Activated effector memory CD4-positive, alpha-beta T cell treated with anti-CD3 and anti-CD28 coated beads, Interleukin-2, amount 50 U/mL, for 16 hours (primary cell): ENCODE measurements at regions not wholly inside any gene's neighbourhood (a gene's known extent, or its start where the extent isn't known, plus 50 kb on each side); places are given as distances from the start of the nearest gene placed in this dataset.

Source experiments
- DNase-seq: peaks from one replicate; pipeline ENCODE4 v3.0.0-alpha.2; 2020

DNA sequence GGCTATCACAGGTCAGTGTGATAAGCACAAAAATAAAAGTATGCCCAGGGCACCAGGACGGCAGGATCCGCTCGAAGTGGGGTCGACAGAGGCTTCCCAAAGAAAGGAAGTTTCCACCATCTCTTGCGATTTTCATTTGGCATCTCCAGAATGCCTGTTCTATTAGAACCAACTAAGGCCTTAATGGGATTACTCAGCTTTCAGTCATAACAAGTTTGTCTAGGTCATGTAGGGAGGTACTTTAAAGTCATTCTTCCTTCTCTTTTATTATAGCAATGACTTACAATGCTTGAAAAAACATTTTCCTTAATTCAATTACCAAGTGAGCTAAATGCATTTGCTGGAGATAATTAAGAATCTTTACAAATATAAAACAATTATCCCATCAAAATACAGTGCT, 83.6 kb upstream of the DIO3 start:
- no peak for DNase-seq

DNA sequence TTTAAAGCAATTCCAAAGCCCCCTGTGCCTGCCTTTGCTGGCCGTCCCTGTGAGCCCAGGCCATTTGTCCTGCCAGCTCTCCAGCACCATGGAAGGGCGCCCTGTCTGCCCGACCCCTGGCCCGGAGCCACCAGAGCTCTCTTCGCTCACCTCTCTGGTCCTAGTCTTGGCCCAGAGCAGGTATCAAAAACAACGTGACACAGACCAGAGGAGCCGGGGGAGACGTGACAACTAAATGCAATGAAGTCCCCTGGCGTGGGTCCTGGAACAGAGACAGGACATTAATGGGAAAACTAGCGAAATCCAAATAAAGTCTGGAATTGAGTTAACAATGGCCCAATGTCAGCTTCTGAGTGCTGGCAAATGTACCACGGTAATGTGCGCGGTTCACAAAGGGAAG, 83.2 kb upstream of the DIO3 start:
- peak; percentile 24 for DNase-seq

DNA sequence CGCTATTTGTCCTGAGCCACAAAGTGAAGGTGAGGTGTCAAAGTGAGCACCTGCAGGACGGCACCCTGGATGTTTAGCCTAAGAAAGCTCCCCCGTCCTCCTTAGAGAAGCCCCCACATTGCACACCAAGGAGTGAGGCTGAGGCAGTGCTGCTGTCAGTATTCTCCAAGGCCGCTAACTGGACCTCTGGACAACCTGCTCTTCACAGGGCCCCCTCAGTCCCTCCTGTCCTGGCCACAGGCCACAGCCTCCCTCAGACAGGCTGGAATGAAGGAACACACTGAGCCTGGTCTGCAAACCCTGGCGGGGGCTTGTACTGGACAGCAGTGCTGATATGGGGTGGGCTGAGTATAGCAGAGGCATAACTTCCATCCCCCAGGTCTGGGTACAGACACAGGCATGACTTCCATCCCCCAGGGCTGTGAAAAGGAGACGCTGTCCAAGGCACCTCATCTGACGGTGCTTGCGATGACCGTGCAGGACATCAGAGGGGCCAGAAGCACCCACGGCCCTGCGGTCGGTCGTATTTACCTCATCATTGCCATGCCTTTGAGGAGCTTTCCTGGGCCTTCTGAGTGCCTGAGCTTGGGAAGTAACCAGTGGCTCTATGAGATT, 82.4 kb upstream of the DIO3 start:
- peak; percentile 17 for DNase-seq

DNA sequence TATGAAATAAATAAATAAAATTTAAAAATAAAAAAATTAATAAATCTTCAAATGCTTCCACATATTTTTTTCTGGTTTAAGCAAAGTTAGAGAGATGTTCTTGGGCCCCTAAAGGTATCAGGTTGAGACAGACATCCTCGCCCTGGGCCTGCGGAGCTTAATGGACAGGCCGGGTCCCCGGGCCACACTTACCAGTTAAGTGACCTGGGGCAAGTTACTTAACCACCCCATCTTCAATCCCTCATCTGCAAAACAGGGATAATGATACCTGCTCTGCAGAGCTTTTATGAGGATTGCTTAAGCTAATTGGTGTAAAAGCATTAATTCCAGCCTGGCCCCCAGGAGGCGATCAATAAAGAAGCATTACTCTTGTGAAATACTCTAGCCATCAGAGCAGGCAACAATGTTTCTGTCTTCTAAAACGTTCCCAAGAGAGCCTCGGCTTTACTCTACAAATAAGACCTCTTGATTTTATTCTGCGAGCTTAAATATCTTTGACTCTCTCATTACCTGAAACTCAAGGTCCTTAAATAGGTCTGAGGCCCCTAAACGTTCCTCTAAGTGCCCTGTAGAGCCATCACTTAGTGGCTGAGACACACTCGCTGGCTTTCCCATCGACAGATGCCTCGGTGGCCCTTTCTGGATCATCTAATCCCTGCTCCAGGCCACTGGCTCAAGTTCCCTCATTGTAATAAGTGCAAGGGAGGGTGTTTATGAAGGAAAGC, 81.1 kb upstream of the DIO3 start:
- peak; percentile 46 for DNase-seq

DNA sequence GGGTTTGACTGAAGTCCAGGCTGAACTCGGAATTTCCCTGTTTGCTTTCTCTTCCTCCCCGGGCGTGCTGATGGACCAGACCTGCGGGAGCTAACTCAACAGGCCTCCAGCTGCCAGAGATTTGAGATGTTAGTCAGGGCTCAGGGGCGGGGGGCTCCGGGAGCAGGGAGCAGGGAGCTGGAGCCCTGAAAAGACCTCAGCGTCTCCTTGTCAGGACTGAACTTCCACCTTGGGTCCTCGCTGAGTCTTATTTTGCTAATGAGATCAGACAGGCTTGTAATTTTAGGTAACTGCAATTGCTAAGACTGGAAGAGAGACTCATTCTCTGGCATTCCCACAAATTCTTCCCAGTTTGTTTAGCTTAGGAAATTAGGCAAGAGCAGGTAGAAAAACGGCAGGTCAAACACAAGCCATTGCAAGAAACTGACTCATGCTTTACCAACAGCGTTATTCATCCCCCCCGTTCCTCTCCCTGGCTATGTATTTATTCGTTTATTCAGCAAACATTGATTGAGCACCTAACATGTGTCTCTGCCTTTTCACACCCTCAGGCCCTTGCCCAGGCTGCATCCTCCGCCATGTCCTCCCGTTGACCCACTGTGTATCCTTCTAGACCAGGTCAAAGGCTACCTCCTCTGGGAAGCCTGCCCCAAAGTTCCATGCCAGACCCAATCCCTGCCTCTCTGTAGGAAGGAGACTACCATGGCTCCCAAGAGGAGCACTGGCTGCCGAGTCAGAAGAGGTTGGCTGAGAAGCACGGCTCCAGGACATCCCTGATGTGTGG, 80.4 kb upstream of the DIO3 start:
- DNase-seq = peak; percentile 49

DNA sequence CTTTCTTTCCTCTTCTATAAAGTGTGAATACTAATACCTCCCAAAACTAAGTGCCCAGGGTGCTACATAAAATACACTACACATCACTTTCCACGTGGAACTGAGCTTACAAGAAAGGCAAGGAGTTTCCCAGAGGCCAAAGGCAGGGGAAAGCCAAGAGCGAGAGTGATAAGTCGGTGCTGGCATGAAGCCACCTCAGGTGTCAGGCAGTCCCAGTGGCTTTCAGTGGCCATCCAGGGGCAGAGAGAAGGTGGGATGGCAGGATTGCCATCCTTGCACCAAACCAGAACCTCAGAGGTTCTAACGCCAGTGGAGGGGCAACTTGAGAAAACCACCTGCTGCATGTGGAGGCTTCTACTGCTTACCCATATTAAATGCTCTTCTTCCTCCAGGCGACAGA, 79.7 kb upstream of the DIO3 start:
- no peak for DNase-seq

DNA sequence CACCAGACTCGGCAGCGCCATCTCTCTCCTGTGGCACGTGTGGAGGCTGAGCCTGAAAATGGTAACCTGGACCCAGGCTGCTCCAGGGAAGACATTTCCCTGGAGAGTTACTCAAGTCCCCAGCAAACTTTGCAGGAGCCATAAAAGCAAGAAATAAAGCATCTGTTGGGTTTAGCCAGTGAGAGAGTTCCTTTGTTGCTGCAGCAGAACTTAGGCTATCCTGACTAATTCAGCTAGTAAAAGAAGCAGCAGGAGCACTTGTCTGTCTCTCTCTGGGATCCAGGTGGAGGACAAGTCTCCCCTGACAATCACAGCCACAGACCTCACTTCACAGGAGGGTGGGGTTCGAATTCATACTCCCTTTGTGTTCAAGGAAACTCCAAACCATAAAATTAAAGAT, 79.2 kb upstream of the DIO3 start:
- DNase-seq = no peak

DNA sequence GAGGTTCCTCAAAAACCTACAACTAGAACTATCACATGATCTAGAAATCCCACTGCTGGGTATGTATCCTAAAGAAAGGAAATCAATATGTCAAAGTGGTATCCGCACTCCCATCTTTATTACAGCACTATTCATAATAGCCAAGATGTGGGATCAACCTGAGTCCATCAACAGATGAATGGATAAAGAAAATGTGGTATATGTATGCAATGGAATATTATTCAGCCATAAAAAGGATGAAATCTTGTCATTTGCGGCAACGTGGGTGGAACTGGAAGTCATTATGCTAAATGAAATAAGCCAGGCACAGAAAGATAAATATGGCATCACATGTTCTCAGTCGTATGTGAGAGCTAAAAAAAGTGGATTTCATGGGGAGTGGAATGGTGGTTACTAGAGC, 77.5 kb upstream of the DIO3 start:
- DNase-seq = no peak

DNA sequence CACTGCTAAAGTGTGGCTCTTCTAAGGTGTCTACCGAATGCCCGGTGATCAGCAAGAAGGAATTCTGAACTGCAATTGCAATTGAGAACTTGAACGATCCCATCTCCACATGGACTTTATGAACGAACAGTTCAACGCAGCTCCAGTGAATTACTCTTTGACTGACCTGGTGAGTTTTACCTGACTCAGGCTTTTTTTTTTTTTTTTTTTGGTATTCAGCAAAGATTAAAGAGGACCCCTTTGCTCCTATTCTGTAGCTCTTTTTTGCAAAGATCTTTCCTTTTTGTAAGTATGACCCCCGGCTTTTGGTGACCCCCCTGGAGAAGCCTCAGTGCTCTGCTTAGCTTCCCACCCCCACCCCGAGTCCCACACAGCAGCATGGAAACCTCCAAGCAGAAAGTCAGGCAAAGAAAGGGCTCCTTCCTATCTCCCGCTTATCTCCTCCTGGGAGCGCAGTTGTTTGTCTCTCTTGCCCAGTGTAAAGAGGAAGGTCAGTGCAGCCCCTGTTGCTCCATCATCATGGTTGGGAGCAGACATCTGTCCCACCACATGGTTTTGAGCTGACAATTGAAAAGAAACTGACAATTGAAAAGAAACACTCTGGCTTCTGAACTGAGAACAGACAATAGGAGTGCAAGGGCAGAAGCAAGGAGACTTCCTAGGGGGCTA, 72.1 kb upstream of the DIO3 start:
- peak; percentile 4 for DNase-seq

DNA sequence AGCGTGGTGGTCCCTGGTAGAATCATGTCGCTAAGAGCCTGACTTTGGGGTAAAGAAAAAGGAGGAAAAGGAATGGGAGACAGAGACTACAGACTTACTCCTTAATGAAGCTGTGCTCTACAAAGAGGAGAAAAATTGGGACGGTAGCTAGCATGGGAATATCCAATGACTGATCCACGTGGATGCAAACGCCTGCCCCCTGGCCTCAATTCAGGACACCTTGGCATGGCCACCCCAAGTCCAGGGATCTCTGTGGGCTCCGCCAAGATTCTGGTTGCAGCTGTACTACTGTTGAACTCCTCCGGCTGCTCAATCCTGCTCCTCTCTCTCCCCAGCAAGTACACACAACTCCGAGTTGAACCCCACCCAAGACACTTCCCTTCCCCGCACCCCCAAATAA, 70.5 kb upstream of the DIO3 start:
- peak; percentile 19 for DNase-seq

DNA sequence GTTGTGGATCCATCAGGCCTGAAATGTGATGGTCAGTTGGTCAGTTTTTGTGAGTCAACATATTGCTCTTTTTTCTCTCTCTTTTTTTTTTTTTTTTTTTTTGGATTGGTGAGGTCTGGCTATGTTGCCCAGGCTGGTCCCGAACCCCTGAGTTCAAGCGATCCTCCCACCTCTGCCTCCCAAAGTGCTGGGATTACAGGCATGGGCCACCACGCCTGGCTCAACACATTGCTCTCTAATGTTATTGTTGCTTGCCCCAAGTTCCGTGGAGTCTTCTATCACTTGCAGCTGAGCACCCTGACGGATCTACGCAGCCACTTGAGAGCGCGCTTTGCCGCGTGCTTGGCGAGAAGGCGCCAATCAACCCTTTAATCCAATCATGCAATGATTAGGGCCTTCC, 69.5 kb upstream of the DIO3 start:
- DNase-seq = peak; percentile 19

DNA sequence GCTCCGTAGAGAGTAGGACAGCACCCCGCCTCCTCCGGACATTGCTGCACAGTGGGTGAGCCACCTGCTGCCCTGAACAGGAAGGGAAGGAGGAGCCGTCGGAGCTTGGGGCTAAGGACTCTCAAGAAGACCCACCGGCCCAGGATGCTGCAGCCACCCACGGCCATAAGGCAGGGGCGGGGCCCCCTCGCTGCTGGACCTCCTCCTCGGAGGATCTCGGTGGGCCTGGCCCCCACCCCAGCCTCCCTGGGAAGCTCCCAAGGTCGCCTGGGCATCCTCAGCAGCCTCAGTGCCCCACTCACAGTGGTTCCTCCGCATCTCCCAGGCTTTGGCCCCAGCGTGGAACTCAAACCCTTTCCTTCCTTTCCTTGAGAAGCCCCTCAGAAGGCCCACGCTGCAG, 68.6 kb upstream of the DIO3 start:
- DNase-seq = peak; percentile 42

DNA sequence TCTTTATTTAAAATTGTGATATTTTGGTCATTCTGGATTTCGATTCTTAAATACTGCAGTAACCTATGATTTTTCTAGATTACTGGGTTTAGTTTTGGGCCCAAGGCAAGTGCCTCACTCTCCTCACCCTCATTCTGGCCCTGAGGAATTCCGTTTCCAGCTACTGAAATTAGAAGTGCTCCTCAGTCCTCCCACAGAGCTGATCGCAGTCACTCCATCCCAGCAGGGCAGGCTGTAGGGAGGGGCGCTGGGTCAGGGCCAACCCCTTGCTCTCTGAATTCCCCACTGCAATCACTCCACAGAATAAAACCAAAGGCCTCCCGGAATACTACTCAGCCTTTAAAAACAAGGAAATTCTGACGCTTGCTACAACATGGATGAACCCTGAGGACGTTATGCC, 66.5 kb upstream of the DIO3 start:
- DNase-seq = no peak

DNA sequence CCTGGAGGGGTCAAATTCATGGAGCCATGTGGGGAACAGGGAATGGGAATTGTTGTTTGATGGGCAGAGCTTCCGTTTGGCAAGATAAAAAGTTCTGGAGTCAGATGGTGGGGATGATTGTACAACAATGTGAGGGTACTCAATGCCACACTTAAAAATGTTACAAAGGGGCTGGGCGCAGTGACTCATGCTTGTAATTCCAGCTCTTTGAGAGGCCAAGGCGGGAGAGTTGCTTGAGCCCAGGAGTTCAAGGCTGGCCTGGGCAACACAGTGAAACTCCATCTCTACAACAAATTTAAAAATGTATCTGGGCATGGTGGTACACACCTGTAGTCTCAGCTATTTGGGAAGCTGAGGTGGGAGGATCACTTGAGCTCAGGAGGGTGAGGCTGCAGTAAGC, 66.0 kb upstream of the DIO3 start:
- peak; percentile 21 for DNase-seq

DNA sequence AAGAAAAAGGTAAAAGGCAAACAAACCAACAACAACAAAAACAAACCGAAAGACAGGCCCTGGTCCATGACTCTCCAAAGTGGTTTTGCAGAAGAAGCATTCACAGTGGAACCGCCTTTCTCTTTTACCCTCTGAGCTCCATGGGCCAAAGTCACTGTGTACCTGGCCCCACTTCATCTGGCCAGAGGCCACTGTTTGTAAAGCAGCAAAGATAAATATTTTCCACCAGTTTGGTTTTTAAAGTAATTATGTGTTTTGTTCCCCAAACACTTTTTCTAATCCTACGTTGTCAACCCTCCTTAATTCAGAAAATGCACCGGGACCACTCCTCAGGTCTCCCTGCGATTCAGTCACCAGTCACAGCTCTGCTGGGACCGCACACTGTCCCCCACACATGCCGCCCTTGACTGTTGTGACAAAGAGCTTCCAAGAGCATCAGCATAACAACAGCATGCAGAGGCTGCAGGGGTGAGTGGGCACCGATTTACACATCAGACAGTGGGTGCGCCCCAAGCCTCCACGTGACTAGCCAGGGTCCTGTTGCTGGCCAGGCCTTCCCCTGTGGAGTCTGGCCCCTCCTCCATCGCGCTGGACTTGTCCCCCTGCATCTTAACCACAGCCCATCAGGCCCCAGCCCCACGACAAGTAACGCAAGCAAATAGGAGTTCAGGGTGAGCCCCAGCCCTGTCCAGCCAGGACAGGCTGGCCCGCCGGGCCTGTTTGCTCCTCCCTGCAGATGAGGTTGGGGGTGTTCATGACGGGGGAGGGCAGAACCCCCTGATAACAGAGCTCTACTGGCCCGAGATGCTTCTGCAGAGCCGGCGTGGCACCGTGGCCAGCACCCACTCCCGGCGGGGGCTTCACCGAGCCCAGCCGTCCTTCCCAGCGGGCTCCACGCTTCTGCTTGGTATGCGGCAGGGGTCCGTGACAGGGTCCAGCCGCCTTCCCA, 65.2 kb upstream of the DIO3 start:
- peak; percentile 46 for DNase-seq

DNA sequence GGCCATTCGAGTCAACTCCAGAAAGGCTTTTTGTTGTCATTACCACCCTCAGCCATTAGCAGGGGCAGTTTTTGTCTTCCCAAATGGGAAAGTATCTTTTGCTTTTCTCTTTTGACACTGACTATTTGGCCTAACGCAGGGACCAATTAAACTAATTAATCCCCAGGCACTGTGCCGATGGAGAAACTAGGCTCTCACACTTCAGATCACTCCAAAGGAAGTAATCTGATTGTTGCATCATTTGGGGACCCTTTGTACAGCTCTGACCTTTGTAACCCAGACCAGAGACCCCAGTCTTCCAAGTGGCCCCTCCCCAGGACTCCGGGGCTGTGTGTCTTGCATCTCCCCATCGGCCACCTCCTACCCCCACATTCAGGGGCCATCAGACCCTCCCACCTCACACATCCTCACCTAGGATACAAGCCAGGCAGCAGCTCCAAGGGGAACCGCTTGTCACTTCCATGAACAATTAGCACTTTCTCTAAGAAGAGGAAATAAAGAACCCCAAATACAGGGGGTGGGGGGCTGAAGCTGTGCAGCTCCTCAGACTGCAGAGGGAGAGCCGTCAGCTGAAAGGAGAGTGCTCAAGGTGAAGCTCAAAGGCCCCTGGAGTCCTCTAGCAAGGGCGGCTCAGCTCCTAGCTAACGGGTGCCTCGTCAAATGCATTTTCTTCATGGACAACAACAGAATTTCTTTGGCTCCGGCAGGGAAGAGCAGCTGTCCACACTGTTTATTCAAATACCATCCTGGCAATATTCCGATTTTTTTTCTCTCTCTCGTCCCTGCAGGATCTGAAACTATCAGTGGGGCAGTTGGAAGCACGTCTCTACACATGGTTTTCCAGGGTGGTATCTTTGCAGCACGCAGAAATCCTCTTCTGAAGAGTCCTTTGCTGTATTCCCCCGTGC, 64.3 kb upstream of the DIO3 start:
- peak; percentile 25 for DNase-seq

DNA sequence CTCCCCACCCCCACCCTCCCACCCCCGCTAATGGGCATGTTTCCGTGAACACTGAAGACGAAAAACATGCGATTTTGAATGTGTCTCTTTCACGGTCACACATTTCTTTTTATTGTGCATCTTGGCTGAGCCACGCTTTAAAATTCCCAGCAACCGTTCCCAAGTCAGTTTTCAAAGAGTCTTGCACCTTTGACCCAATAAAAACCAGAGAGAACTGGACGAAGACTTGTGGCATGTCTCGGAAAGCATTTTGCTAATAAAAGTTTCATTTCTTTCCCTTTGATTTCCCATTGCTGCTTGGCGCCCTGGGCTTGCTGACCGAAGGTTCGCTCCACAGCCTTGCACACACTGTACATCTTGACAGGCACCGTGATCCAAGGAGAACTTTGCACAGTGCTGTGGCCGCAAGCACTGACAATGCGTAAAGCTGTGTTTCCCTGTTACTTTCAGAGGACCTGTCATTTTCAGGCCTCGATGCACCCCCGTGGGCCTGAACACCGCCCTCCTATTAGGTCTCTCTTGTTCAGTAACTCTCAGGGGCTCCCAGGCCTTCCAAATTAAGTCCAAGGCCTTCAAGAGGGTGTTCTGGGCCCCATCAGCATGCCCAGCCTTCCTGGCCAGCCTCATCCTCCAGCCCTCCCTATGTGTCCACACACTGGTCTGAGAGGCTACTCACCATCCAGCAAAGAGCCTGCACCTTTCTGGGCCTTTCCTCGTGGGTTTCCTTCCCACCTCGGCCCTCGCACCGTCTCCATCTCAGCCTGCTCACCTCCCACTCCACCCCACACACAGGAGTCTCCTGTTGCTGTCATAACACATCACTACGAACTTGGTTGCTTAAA, 63.4 kb upstream of the DIO3 start:
- peak; percentile 44 for DNase-seq

DNA sequence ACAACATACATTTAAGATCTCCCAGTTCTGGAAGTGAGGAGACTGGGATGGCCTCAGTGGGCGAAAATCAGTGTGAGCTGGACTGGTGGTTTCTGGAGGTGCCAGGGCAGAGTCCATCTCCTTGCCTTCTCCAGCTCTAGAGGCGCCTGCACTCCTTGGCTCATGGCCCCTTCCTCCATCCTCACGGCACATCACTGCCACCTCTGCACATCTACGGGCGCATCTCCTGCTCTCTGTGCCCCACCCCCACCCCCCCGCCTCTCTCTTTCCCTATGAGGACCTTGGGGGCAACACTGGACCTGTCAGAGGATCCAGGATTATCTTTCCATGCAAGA, 62.8 kb upstream of the DIO3 start:
- DNase-seq = peak; percentile 19

DNA sequence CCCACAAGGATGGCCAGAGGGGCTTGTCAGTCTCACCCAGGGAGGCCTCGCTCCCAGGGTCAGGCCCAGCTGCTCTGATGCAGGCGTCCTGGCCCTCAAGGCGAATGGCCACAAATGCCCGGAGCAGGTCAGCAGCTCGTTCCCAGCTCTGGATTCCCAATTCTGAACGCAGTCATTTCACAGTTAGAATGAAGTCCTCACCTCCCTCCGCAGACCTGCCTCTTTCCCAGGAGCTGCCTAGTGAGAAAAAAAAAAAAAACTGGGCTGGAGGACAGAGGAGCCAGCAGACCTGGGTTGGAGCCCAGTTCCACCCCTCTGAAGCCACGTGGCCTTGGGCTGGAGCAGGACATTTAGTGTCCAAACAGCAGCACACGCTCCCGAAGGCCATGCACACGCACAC, 62.2 kb upstream of the DIO3 start:
- DNase-seq = peak; percentile 19

DNA sequence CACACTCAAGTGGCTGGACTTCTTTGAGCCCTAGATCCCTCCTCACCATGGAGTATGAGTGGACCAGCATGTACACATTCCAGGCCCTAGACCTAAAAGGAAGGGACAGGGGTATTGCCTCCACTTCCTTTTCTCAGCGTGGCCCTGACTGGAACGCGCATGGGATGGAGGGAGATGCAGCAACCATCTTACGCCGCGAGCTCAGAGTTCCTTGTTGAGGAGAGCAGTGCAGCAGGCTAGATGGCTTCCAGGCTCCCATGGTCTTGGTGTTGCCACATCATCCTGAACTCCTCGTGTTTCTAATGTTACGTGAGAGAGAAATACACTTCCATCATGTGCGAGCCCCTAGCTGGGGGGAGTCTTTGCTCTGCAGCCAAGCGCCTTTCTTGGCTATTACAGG, 61.8 kb upstream of the DIO3 start:
- DNase-seq = peak; percentile 39

DNA sequence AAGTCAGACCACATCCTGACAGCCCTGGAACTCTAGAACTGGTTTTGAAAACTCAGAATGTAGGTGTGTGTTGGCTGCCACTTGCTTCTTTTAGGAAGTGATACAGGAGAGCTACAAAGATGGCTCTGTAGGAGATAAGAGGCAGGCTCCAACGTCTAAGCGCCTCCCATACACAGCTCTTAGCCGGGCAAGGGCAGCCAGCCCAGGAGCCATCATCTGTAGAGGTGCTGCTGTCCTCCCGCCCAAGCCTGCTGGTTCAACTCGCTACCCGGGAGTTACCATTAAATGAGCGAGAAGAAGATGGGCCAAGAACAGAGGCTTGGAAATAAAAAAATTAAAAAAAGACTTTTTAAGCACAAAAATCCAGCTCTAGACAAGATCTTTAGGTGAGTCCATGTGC, 61.2 kb upstream of the DIO3 start:
- no peak for DNase-seq
